ENCODE measurements at regions not wholly inside any gene's neighbourhood (a gene's known extent, or its start where the extent isn't known, plus 50 kb on each side); places are given as distances from the start of the nearest gene placed in this dataset.

- no peaks in the 10 kb centered on the region for H3K36me3 Mint-ChIP-seq (ENCODE audit: insufficient read depth in 2 of 2)
- no peak overlapping the region for H3K4me3 Mint-ChIP-seq
- no peaks in the 10 kb centered on the region for H3K27me3 Mint-ChIP-seq (ENCODE audit: low read depth)
- no peak for ATAC-seq (replicated peaks in 1 of 2)
- peaks cover 6 to 8% of the 10 kb centered on the region in 2 donors for H3K9me3 Mint-ChIP-seq
- no peaks in the 10 kb centered on the region for H3K4me1 Mint-ChIP-seq (ENCODE audit: low read depth)
- no peak overlapping the region for H3K27ac Mint-ChIP-seq
- DNase-seq = no peak
Measured at GRCh38 chr7:67813621-67814292, 817.1 kb downstream of the TYW1 start.

- no peaks in the 10 kb centered on the region for H3K27me3 Mint-ChIP-seq (ENCODE audit: low read depth)
- H3K36me3 Mint-ChIP-seq (ENCODE audit: insufficient read depth in 2 of 2) = peaks cover 0 to 2% of the 10 kb centered on the region in 2 donors
- H3K9me3 Mint-ChIP-seq = peaks cover 4 to 8% of the 10 kb centered on the region in 2 donors
- H3K4me1 Mint-ChIP-seq (ENCODE audit: low read depth) = no peaks in the 10 kb centered on the region
- no peak for DNase-seq
- H3K4me3 Mint-ChIP-seq = no peak overlapping the region
- no peak for ATAC-seq (replicated peaks in 1 of 2)
- no peak overlapping the region for H3K27ac Mint-ChIP-seq
Measured at GRCh38 chr7:67817481-67817880, 820.8 kb downstream of the TYW1 start.

DNA sequence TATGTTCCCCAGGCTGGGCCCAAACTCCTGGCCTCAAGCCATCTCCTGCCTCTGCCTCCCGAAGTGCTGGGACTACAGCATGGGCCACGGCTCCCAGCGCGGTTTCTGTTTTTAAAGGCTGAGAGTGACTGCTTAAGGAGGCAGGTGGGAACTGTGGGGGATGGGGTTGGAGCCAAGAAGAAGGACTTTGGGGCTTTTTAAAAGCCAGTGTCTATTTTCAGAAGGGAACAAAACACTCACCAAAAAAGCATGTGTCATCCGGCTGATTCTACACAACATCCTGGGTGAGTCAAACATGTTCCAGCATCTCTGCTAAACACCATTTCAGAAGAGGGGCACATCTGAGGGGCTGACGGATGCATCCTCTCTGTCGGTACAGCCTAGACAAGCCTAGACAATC lies 824.5 kb downstream of the TYW1 start:
- no peaks in the 10 kb centered on the region for H3K4me1 Mint-ChIP-seq (ENCODE audit: low read depth)
- ATAC-seq (replicated peaks in 1 of 2) (no peak), DNase-seq (no peak)
- no peaks in the 10 kb centered on the region for H3K27me3 Mint-ChIP-seq (ENCODE audit: low read depth)
- H3K9me3 Mint-ChIP-seq = peaks cover 8 to 9% of the 10 kb centered on the region in 2 donors
- H3K36me3 Mint-ChIP-seq (ENCODE audit: insufficient read depth in 2 of 2) = peaks cover 0 to 2% of the 10 kb centered on the region in 2 donors
- H3K27ac Mint-ChIP-seq = no peak overlapping the region
- no peak overlapping the region for H3K4me3 Mint-ChIP-seq

GRCh38 chr7:67823345-67823744 lies 826.7 kb downstream of the TYW1 start:
- peaks cover 5 to 13% of the 10 kb centered on the region in 2 donors for H3K9me3 Mint-ChIP-seq
- no peak for ATAC-seq (replicated peaks in 1 of 2)
- no peak overlapping the region for H3K27ac Mint-ChIP-seq
- no peak for DNase-seq
- no peaks in the 10 kb centered on the region for H3K27me3 Mint-ChIP-seq (ENCODE audit: low read depth)
- no peak overlapping the region for H3K4me3 Mint-ChIP-seq
- no peaks in the 10 kb centered on the region for H3K4me1 Mint-ChIP-seq (ENCODE audit: low read depth)
- peaks cover 0 to 2% of the 10 kb centered on the region in 2 donors for H3K36me3 Mint-ChIP-seq (ENCODE audit: insufficient read depth in 2 of 2)

GRCh38 chr7:67825356-67825755 lies 828.7 kb downstream of the TYW1 start:
- DNase-seq (no peak), ATAC-seq (replicated peaks in 1 of 2) (no peak)
- peaks cover 4 to 11% of the 10 kb centered on the region in 2 donors for H3K9me3 Mint-ChIP-seq
- H3K27ac Mint-ChIP-seq = no peak overlapping the region
- no peak overlapping the region for H3K4me3 Mint-ChIP-seq
- H3K36me3 Mint-ChIP-seq (ENCODE audit: insufficient read depth in 2 of 2) = peaks cover 0 to 2% of the 10 kb centered on the region in 2 donors
- H3K4me1 Mint-ChIP-seq (ENCODE audit: low read depth) = no peaks in the 10 kb centered on the region
- H3K27me3 Mint-ChIP-seq (ENCODE audit: low read depth) = no peaks in the 10 kb centered on the region

DNA sequence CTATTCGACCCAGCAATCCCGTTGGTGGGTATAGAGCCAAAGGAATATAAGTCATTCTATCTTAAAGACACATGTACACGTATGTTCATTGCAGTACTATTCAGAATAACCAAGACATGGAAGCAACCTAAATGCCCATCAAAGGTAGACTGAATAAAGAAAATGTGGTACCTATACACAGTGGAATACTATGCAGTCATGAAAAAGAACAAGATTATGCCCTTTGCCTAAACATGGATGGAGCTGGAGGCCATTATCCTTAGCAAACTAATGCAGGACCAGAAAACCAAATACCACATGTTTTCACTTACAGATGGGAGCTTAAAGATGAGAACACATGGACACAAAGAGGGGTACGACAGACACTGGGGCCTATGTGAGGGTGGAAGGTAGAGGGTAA lies 845.3 kb downstream of the TYW1 start:
- Mint-ChIP-seq H3K27me3 (ENCODE audit: low read depth) (no peaks in the 10 kb centered on the region), H3K4me3 (no peak overlapping the region), H3K4me1 (ENCODE audit: low read depth) (no peaks in the 10 kb centered on the region), H3K9me3 (peaks cover 6% of the 10 kb centered on the region in 2 donors), H3K36me3 (ENCODE audit: insufficient read depth in 2 of 2) (no peaks in the 10 kb centered on the region), H3K27ac (no peak overlapping the region)
- DNase-seq (no peak), ATAC-seq (replicated peaks in 1 of 2) (no peak)

DNA sequence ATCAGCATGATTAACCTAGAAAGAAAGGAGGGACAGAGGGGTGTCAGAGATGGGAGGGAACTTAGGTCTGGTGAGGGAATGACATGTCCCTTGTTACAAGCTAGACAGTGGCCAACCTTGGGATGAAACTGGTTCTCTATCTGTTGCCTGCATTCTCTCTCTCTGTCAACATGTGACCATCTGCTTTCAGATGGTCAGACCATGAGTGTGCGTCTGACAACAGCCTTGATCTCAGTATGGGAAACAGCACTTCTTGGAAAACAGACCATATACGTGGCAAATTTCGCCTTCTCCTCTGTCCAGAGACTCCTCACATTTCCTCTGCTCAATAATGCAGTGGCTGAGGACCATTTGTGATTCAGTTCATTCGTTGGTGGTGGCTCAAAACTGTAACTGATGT lies 845.9 kb downstream of the TYW1 start:
- H3K27me3 Mint-ChIP-seq (ENCODE audit: low read depth) = no peaks in the 10 kb centered on the region
- H3K4me1 Mint-ChIP-seq (ENCODE audit: low read depth) = no peaks in the 10 kb centered on the region
- H3K27ac Mint-ChIP-seq = no peak overlapping the region
- H3K36me3 Mint-ChIP-seq (ENCODE audit: insufficient read depth in 2 of 2) = no peaks in the 10 kb centered on the region
- no peak overlapping the region for H3K4me3 Mint-ChIP-seq
- peaks cover 6% of the 10 kb centered on the region in 2 donors for H3K9me3 Mint-ChIP-seq
- no peak for DNase-seq
- ATAC-seq (replicated peaks in 1 of 2) = no peak

DNA sequence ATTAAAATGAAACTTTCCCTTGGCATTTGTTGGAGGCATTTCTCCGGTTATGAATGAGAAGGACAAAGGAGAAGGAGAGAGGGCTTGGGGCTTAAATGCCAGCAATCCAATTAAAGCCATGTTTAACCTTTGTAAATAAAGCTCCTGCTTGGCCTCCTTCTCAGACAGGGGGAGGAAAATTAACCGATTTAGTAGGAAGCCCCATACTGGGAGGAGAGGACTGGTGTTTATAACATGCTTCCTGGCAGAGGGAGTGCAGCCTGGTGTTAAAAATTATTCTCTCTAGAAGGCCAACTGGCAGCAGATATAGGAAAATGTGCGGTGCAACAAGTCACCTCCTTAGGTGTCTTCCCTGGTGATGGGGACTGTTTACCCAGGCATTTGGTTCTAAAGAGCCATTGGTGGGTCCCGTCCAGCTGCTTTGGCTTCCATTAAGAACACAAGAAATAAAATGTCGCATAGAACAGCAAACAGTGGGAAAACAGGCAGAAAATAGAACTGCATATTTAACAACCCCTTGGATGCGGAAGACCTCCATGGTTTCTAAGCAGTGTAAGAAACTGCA lies 846.5 kb downstream of the TYW1 start:
- ATAC-seq (replicated peaks in 1 of 2) (no peak), DNase-seq (no peak)
- Mint-ChIP-seq H3K36me3 (ENCODE audit: insufficient read depth in 2 of 2) (no peaks in the 10 kb centered on the region), H3K4me1 (ENCODE audit: low read depth) (no peaks in the 10 kb centered on the region), H3K27ac (no peak overlapping the region), H3K27me3 (ENCODE audit: low read depth) (no peaks in the 10 kb centered on the region), H3K9me3 (peaks cover 6% of the 10 kb centered on the region in 2 donors), H3K4me3 (no peak overlapping the region)

DNA sequence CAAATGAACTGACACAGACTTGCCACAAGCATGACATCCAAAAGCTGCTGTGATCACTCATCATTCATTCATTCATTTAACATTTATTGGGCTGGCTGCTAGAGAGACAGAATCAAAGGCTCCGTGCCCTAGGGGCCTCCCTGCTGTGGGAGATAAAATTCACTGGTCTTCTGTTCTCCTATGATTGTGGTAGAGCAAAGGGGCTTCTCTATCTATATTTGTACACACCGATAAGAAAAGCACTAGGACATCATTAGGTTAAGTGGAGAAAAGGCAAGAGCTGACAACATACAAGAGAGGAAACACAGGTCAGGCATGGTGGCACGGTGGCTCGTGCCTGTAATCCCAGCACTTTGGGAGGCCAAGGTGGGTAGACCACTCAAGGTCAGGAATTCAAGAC lies 847.0 kb downstream of the TYW1 start:
- Mint-ChIP-seq H3K4me1 (ENCODE audit: low read depth) (no peaks in the 10 kb centered on the region), H3K27me3 (ENCODE audit: low read depth) (no peaks in the 10 kb centered on the region), H3K36me3 (ENCODE audit: insufficient read depth in 2 of 2) (no peaks in the 10 kb centered on the region), H3K27ac (no peak overlapping the region), H3K9me3 (peaks cover 6 to 7% of the 10 kb centered on the region in 2 donors), H3K4me3 (no peak overlapping the region)
- ATAC-seq (replicated peaks in 1 of 2) (no peak), DNase-seq (no peak)

DNA sequence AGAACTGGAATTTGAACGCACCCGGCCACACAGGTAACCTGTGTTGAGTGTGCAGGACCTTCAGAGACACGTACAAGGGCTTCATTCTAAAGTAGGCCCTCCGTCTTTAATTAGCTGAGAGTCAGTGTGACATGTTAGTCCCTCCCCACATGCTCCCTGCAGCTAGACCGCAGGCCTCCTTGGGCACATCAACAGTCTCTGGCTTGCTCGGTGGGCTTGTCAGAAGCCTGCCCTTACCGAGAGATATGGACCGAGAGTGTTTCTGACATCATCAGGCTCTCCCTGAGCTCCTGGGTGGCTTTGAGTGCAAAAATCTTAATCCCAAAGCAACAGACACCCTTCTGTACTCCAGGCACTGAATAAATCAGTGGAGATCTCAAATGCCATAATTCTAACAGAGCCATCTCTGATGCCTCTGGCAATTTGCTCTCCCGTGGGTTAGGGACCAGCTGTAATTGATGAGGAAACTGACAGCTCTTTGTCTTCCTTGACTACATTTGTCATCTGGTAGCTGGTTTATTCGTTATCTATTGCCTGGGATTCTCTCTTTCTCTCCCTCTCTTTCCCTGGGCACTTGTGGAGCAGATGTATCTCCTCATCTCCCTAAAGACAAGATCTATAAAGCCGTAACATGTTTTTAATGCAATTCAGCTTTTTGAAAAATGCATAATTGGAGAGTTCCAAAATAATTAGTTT lies 850.6 kb downstream of the TYW1 start:
- Mint-ChIP-seq H3K9me3 (peaks cover 0 to 5% of the 10 kb centered on the region in 2 donors), H3K4me1 (ENCODE audit: low read depth) (no peaks in the 10 kb centered on the region), H3K27ac (no peak overlapping the region), H3K4me3 (no peak overlapping the region), H3K36me3 (ENCODE audit: insufficient read depth in 2 of 2) (no peaks in the 10 kb centered on the region), H3K27me3 (ENCODE audit: low read depth) (no peaks in the 10 kb centered on the region)
- no peak for ATAC-seq (replicated peaks in 1 of 2)
- DNase-seq = no peak

GRCh38 chr7:67854221-67855178 lies 857.9 kb downstream of the TYW1 start:
- no peaks in the 10 kb centered on the region for H3K4me1 Mint-ChIP-seq (ENCODE audit: low read depth)
- no peak for ATAC-seq (replicated peaks in 1 of 2)
- no peak overlapping the region for H3K4me3 Mint-ChIP-seq
- H3K27me3 Mint-ChIP-seq (ENCODE audit: low read depth) = no peaks in the 10 kb centered on the region
- no peak for DNase-seq
- H3K36me3 Mint-ChIP-seq (ENCODE audit: insufficient read depth in 2 of 2) = peaks cover 0 to 1% of the 10 kb centered on the region in 2 donors
- H3K27ac Mint-ChIP-seq = no peak overlapping the region
- H3K9me3 Mint-ChIP-seq = peaks cover 6% of the 10 kb centered on the region in 2 donors

- H3K4me1 Mint-ChIP-seq (ENCODE audit: low read depth) = no peaks in the 10 kb centered on the region
- peaks cover 6 to 8% of the 10 kb centered on the region in 2 donors for H3K9me3 Mint-ChIP-seq
- ATAC-seq (replicated peaks in 1 of 2) (no peak), DNase-seq (no peak)
- peaks cover 1 to 2% of the 10 kb centered on the region in 2 donors for H3K36me3 Mint-ChIP-seq (ENCODE audit: insufficient read depth in 2 of 2)
- no peak overlapping the region for H3K4me3 Mint-ChIP-seq
- no peaks in the 10 kb centered on the region for H3K27me3 Mint-ChIP-seq (ENCODE audit: low read depth)
- H3K27ac Mint-ChIP-seq = no peak overlapping the region
Measured at GRCh38 chr7:67855322-67855721, 858.7 kb downstream of the TYW1 start.

- DNase-seq = no peak
- Mint-ChIP-seq H3K27ac (no peak overlapping the region), H3K4me3 (no peak overlapping the region), H3K27me3 (ENCODE audit: low read depth) (no peaks in the 10 kb centered on the region), H3K36me3 (ENCODE audit: insufficient read depth in 2 of 2) (peaks cover 1 to 3% of the 10 kb centered on the region in 2 donors), H3K4me1 (ENCODE audit: low read depth) (no peaks in the 10 kb centered on the region), H3K9me3 (peaks cover 4 to 11% of the 10 kb centered on the region in 2 donors)
- ATAC-seq (replicated peaks in 1 of 2) = no peak
Measured at GRCh38 chr7:67856046-67856445, 859.4 kb downstream of the TYW1 start.

All from activated T-cell treated with anti-CD3 and anti-CD28 coated beads, Interleukin-2, amount 50 U/mL, for 72 hours (primary cell).